Suppressor macrophage treated with lipopolysaccharide for 1 hour (primary cell): ENCODE measurements at regions not wholly inside any gene's neighbourhood (a gene's known extent, or its start where the extent isn't known, plus 50 kb on each side); places are given as distances from the start of the nearest gene placed in this dataset.

ENCODE experiments used
- DNase-seq, 3 donors: peaks; one replicate each; pipeline ENCODE4 v3.0.0-alpha.2; 2020 to 2022

- no peak for DNase-seq
These were observed 595.6 kb downstream of the CAAP1 start for GRCh38 chr9:26296910-26297572.

DNA sequence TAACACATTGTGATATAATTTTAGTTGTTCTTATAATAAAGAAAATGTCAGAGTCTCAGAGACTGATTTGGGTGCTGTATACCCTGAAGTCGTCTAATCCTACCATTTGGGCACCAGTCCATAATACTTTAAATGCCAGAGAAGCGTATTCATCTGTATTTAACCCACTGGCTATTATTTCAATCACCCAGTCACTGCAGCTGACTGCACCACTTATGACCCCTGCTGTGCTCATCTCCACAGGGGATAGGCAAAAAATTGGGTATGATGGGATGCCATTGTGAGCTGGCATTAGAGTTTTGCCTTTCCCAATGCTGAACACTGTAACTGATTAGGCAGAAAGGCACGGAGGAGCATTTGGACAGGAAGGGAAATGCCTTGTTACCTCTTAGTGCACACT is 599.7 kb downstream of the CAAP1 start:
- no peak for DNase-seq

DNA sequence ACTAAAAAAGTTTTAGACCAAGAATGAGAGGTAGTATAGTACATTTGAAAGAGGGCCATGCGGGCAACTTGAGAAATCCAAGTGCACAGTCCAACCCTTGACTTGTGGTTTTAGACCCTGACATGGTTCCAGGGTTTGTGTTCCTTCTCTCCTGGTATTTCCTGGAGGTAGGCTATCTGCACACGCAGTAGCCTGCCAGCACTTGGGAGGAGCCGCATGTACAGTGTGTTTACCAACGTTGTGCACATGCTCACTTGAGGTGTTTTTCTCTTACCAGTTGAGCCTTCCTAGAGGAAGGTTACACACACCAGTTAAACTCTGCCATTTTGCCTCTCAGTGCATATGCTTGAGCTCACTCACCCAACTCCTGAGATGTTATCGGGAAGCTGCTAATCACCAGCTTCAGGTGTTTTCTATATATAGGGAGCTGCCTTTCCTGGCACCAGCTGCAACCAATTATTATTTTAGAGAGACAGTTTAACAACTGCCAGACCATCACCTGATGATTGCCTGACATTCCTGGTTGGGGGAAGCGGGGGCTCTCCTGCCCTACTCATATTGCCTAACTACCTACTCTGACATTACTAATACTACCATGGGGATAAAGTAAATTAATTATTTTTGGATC is 593.4 kb upstream of the TUSC1 start:
- no peak for DNase-seq

GRCh38 chr9:26266146-26266793 is 588.0 kb upstream of the TUSC1 start:
- DNase-seq: no peak

GRCh38 chr9:26264709-26265601 is 586.7 kb upstream of the TUSC1 start:
- DNase-seq: no peak

DNA sequence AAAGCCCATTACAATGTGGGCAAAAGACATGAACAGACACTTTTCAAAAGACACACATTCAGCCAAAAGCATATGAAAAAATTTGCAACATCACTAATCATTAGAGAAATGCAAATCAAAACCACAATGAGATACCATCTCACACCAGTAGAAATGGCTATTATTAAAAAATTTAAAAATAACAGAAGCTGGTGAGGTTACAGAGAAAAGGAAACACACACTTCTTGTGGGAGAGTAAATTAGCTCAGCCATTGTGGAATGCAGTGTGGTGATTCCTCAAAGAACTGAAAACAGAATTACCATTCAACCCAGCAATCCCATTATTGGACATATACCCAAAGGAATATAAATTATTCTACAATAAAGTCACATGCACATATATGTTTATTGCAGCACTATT is 585.2 kb upstream of the TUSC1 start:
- no peak for DNase-seq

DNA sequence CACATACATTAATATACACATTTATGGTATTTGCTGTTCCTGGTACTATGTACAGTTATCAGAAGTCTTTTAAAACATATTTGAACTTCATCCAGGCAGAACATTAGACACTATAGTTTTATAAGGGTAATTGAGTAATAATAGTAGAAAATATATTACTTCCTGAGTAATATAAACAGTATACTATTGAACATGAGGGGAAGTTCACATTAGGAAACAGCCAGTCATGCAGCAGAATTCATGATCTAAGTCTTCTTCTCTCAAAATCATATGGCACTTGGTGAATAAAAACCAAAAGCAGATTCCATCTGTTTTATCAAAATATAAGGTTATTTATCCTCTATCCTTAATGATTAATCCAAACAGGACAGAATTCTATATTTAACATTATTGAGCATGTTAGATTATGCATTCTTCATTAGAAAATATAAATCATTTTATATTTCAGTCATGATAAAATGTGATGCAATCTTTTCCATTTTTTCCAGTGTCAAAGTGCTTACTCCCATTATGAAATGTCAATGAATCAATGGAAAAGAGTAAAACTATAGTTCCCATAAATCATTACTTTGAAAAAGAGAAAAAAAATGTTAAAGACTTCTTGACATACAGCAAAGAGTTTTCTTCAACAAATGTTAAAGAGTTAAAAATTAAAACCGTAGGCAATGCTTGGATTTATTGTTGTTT is 584.3 kb upstream of the TUSC1 start:
- no peak for DNase-seq

GRCh38 chr9:26261503-26262330 is 583.5 kb upstream of the TUSC1 start:
- DNase-seq: no peak

DNA sequence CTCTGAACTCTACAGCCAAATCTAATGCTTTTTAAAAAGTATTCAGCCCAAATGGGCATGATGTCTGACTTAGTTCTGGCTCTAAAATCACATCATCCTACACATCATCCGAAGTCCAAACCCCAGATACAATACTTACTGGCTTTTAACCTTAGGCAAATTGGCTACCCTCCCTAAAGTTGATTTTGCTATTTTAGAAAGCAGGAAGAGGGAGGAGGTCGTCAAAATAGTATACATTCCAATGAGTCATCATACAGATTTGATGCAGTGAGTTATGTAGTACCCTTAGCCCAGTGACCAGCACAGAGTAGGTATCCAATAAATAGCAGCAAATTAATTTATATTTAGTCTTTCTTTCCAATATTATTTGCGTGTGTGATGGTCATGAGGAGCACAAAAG is 582.0 kb upstream of the TUSC1 start:
- DNase-seq: no peak

- DNase-seq: no peak
These were observed 569.6 kb upstream of the TUSC1 start for GRCh38 chr9:26247861-26248260.

- no peak for DNase-seq
These were observed 566.6 kb upstream of the TUSC1 start for GRCh38 chr9:26244661-26245451.

DNA sequence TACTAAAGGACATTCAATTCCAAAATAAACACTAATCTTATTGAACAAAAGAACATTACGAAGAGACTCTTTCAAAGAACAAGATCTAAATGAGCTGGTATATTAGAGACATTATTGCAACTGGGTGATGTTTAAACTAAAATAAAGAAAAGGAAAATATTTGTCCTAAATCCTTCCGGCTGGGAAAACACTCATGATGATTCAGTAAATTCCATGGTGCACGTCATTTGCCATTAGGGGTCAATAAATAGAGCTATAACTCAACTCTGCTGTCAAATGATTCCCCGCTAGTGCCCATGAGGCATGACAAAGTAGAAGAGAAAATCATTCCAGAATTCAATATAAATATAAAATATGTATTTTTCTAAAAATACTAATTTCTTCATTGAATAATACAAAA is 565.5 kb upstream of the TUSC1 start:
- DNase-seq: no peak

GRCh38 chr9:26243029-26243697 is 564.9 kb upstream of the TUSC1 start:
- DNase-seq: no peak

DNA sequence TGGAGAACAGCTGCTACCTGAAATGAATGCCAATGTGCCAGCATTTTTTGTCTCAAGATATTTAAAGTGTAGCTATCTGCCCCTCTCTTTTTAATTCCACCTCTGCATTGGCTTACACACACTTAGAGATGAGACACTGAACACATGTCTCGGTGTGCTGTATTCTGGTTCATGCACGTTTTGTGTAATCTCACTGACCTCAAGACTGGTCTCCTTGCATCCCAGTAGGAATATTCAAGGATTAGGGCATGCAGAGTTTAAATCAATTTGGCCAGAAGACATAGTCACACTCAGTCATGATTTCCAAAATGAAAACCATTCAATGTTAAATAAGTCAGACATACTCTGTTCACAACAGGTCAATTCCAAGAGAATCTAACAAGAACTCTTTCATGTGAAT is 561.8 kb upstream of the TUSC1 start:
- no peak for DNase-seq

- DNase-seq: no peak
These were observed 559.0 kb upstream of the TUSC1 start for GRCh38 chr9:26237256-26237655.

GRCh38 chr9:26234865-26235264 is 556.6 kb upstream of the TUSC1 start:
- no peak for DNase-seq

DNA sequence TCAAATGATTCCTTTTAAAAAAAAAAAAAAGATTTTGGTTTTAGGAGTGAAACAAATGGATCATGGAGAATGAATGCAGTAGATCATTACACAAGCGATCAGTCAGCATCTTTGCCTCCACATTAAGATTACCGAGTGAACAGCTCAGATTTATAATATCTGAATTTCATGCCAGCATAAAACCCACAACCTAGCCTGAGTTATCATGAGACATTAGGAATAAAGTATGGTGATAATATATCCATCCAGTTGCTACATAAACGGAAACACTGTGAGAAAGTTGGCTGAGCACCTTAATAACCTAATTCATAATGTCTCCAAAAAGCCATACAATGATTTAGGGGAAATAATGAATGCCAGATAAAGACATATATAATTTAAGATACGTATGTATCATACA is 553.1 kb upstream of the TUSC1 start:
- no peak for DNase-seq

DNA sequence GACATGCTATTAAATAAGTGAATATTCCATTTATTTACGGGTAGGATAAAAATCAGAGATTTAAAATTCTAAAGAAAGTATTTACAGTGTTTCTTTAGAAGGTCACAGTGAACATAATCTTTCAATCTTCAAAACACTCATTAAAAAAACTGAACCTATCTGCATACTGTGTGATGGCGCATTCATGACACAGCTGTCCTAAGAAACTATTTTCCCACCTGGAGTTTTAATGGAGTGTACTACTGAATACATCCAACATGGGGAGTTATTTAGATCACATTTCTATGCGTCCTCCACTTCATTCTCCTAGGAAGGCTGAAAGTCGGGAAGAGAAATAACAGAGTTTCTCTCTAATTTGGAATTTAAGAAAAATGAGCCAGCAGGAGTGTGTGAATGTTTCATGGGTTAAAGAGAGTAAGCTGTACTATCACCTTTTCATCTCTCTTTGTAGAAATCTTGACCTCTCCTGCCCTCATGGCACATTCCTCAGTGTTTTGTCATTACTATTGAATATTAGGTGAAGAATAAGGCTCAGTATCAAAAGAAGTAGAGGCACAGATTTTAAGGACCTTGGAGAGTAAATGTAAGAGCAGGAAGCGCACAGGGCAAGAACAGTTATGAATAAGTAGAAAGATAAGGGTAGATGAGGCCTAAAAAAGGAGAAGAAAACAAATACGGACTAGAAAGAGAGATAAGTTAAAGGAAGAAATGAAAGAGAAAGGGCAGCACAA is 551.2 kb upstream of the TUSC1 start:
- no peak for DNase-seq

DNA sequence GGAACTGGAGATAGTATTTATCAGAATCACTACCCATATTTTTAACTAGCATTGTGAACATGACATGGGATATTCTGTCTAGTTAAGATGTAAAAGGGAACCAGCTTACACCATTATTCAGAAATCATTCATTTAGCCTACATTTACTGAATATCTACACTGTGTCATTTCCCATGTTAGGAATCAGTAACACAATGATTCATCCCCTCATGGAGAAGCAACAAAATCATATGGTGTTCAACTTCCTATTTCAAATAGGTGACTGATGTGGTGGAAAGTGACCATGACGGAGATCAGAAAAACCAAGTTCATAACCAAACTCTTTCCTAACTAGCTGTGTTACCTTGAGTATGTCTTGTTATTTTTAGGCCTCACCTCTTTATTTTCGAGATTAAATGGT is 550.0 kb upstream of the TUSC1 start:
- no peak for DNase-seq

- DNase-seq: no peak
These were observed 543.0 kb upstream of the TUSC1 start for GRCh38 chr9:26221290-26221689.
